Loucy (cell line): ENCODE measurements at regions not wholly inside any gene's neighbourhood (a gene's known extent, or its start where the extent isn't known, plus 50 kb on each side); places are given as distances from the start of the nearest gene placed in this dataset.

Experiments used
- CTCF ChIP-seq: fragments of 200-600 bp; sonication (generic); conservative IDR thresholded peaks from 2 replicates; pipeline ENCODE4 v1.5.1; 2014; ENCODE audit warnings: mild to moderate bottlenecking, antibody characterized with exemption, low read length
- EZH2phosphoT487 ChIP-seq: fragments of 200-600 bp; IDR thresholded peaks from 2 replicates; pipeline ENCODE4 v1.6.1; 2018; ENCODE audit warnings: antibody characterized with exemption, mild to moderate bottlenecking, moderate library complexity, borderline replicate concordance

DNA sequence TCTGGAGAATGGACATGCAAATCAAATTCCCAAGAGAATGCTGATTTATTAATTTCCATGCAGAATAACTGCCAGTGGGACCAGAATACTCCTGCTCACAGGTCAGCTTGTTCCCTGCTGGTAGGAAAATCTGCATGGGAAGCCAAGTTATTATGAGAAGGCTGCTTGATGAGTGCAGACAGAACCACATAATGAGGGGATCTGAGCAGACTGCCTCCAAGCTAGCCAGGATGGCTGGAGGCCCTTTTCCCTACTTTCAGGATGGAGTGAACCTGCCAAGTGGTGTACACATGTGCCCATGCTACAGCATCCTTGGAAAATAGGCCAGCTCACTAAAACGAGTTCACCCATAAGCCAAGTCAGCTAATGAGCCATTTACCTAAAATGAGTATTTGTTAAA is 55.2 kb upstream of the ZBED5 start:
- TF ChIP-seq CTCF (no peak), EZH2phosphoT487 (no peak)
